A549 (cell line): ENCODE measurements at regions not wholly inside any gene's neighbourhood (a gene's known extent, or its start where the extent isn't known, plus 50 kb on each side); places are given as distances from the start of the nearest gene placed in this dataset.
"Not testable (repeated sequence)": the region's sequence is repeated elsewhere in the genome, so short reads cannot be mapped to it uniquely, and the experiment has no call there.

Experiments
- ATAC-seq, 2 experiments: fragments of 200-7000 bp in 1 of 2; fragments of >200 bp in 1 of 2; cut with Nextera tagmentation in 1 of 2; cut with Tn5 transposase in 1 of 2; 3 replicates each; pipeline versions ENCODE4 v1.8.0 to v1.9.1; 2018 to 2020; ENCODE audit warnings: mild to moderate bottlenecking in 1 of 2, moderate library complexity in 1 of 2
- CTCF ChIA-PET: fragments of 300-600 bp; sonication (Branson Sonifier 250); formaldehyde crosslinking; extraction: SDS; loops from one replicate; lab custom pipeline; 2021; ENCODE audit warnings: antibody characterized with exemption, inconsistent platforms; lab: Yijun Ruan, JAX
- POLR2A ChIA-PET: fragments of 350-600 bp; formaldehyde crosslinking; extraction: SDS; loops from one replicate; lab custom pipeline; 2021; ENCODE audit warnings: antibody characterized with exemption, inconsistent platforms; lab: Yijun Ruan, JAX
- DNase-seq, 2 experiments: peaks; one replicate each; pipeline versions ENCODE4 v3.0.0 to v3.0.0-alpha.2; 2011 to 2016; ENCODE audit warnings: low read depth in 1 of 2, low spot score in 1 of 2
- FAIRE-seq: peaks from 2 replicates; lab custom pipeline; 2011; peaks lifted over from hg19 to GRCh38; lab: Jason Lieb, UNC
- H3K27ac ChIP-seq, 2 experiments: fragments of >200 bp; sonication (Bioruptor Twin); formaldehyde crosslinking; 3 replicates each; pipeline ENCODE4 v1.5.1; 2016 to 2017
- H3K4me1 ChIP-seq: fragments of >200 bp; sonication (Bioruptor Twin); formaldehyde crosslinking; 3 replicates; pipeline ENCODE4 v1.6.1; 2016
- H3K4me2 ChIP-seq: fragments of >200 bp; sonication (Bioruptor Twin); formaldehyde crosslinking; 3 replicates; pipeline ENCODE4 v1.6.1; 2016
- H3K4me3 ChIP-seq: fragments of >200 bp; sonication (Bioruptor Twin); formaldehyde crosslinking; 3 replicates; pipeline ENCODE4 v1.5.1; 2016
- H3K9me3 ChIP-seq: fragments of >200 bp; sonication (Bioruptor Twin); formaldehyde crosslinking; 3 replicates; pipeline ENCODE4 v1.6.1; 2016
- BCL3 ChIP-seq: fragments of >200 bp; sonication (Bioruptor Twin); formaldehyde crosslinking; IDR thresholded peaks from 3 replicates; pipeline ENCODE4 v1.6.1; 2016
- BHLHE40 ChIP-seq: IDR thresholded peaks from 2 replicates; pipeline ENCODE4 v1.6.1; 2012; ENCODE audit warnings: low read depth, low read length, inconsistent platforms
- CBX8 ChIP-seq: fragments of 200-600 bp; sonication (generic); IDR thresholded peaks from 2 replicates; pipeline ENCODE4 v1.6.1; 2016
- CHD2 ChIP-seq: fragments of 150-350 bp; IDR thresholded peaks from 2 replicates; pipeline ENCODE4 v1.6.1; 2014; ENCODE audit warnings: low read length; ENCODE audit not compliant: partially characterized antibody
- CHD4 ChIP-seq: fragments of 200-600 bp; sonication (generic); IDR thresholded peaks from 2 replicates; pipeline ENCODE4 v1.6.1; 2016; ENCODE audit warnings: antibody characterized with exemption, mild to moderate bottlenecking, borderline replicate concordance
- EHF ChIP-seq: fragments of 250-450 bp; sonication (Bioruptor Pico); IDR thresholded peaks from 2 replicates; pipeline ENCODE4 v1.5.0; 2020; ENCODE audit warnings: mild to moderate bottlenecking
- ESRRA ChIP-seq: fragments of 150-350 bp; IDR thresholded peaks from 2 replicates; pipeline ENCODE4 v1.6.1; 2014; ENCODE audit warnings: mild to moderate bottlenecking, low read length, borderline replicate concordance
- FOSB ChIP-seq: fragments of 250-450 bp; sonication (Bioruptor Pico); IDR thresholded peaks from 2 replicates; pipeline ENCODE4 v1.5.0; 2020; ENCODE audit warnings: mild to moderate bottlenecking, moderate library complexity
- FOXS1 ChIP-seq: fragments of 250-450 bp; sonication (Bioruptor Pico); IDR thresholded peaks from 2 replicates; pipeline ENCODE4 v1.5.0; 2020; ENCODE audit warnings: mild to moderate bottlenecking, moderate library complexity
- GATA3 ChIP-seq: IDR thresholded peaks from 2 replicates; pipeline ENCODE4 v1.6.1; 2012; ENCODE audit warnings: borderline replicate concordance
- HEYL ChIP-seq: fragments of 250-450 bp; sonication (Bioruptor Pico); IDR thresholded peaks from 2 replicates; pipeline ENCODE4 v1.8.0; 2021; ENCODE audit warnings: mild to moderate bottlenecking, moderate library complexity
- MAX ChIP-seq: IDR thresholded peaks from 2 replicates; pipeline ENCODE4 v1.6.1; 2012
- NFE2L2 ChIP-seq: fragments of 150-350 bp; conservative IDR thresholded peaks from 2 replicates; pipeline ENCODE4 v1.6.1; 2014; ENCODE audit warnings: low read length
- NPAS2 ChIP-seq: fragments of 250-450 bp; sonication (Bioruptor Pico); IDR thresholded peaks from 2 replicates; pipeline ENCODE4 v1.8.0; 2022; ENCODE audit warnings: mild to moderate bottlenecking, moderate library complexity, borderline replicate concordance
- NR3C1 ChIP-seq: fragments of >200 bp; sonication (Bioruptor Twin); formaldehyde crosslinking; IDR thresholded peaks from 3 replicates; pipeline ENCODE4 v1.6.1; 2017
- RAD21 ChIP-seq, 2 experiments: fragments of >200 bp in 1 of 2; sonication (Bioruptor Twin) in 1 of 2; formaldehyde crosslinking in 1 of 2; IDR thresholded peaks in 1 of 2; conservative IDR thresholded peaks in 1 of 2; 2 replicates in 1 of 2; 3 replicates in 1 of 2; pipeline ENCODE4 v1.6.1; 2012 to 2018; ENCODE audit warnings: inconsistent platforms in 1 of 2
- REST ChIP-seq: fragments of 200-600 bp; sonication (generic); IDR thresholded peaks from 2 replicates; pipeline ENCODE4 v1.6.1; 2016; ENCODE audit warnings: antibody characterized with exemption, mild to moderate bottlenecking, moderate library complexity
- RFX5 ChIP-seq: fragments of 450-650 bp; IDR thresholded peaks from 2 replicates; pipeline ENCODE4 v1.7.1; 2014; ENCODE audit warnings: antibody characterized with exemption, mild to moderate bottlenecking, moderate library complexity
- SMC3 ChIP-seq: fragments of >200 bp; sonication (Bioruptor Twin); formaldehyde crosslinking; IDR thresholded peaks from 3 replicates; pipeline ENCODE4 v1.6.1; 2018; ENCODE audit warnings: inconsistent platforms
- TFCP2L1 ChIP-seq: fragments of 250-450 bp; sonication (Bioruptor Pico); IDR thresholded peaks from 2 replicates; pipeline ENCODE4 v1.5.0; 2021; ENCODE audit warnings: mild to moderate bottlenecking
- ZC3H11A ChIP-seq: fragments of 450-650 bp; IDR thresholded peaks from 2 replicates; pipeline ENCODE4 v1.6.1; 2014; ENCODE audit warnings: antibody characterized with exemption, mild to moderate bottlenecking
- WGBS: methylation state at CpG from one replicate; pipeline ENCODE4 v1.1.6; 2017; ENCODE audit errors: missing lambda C conversion rate; 5-methylcytosine and 5-hydroxymethylcytosine counted together

GRCh38 chr5:142235050-142235797, 89.6 kb downstream of the SPRY4 start:
- no peak overlapping the region for H3K4me2 ChIP-seq
- no peak for FAIRE-seq
- CTCF ChIA-PET = interaction anchor here (1.0 to 1.2 kb wide), 3 partner anchors 11 to 90 kb away, joined by 3 to 4 read pairs (median 3); partner anchors contain the start of gene SPRY4
- POLR2A ChIA-PET = no interaction called here
- H3K4me3 ChIP-seq = no peak overlapping the region
- H3K9me3 ChIP-seq = no peaks in the 10 kb centered on the region
- no peak overlapping the region for H3K27ac ChIP-seq
- no peak for TF ChIP-seq FOSB
- ATAC-seq = peak in 1 of 2 experiments; percentile 30; a peak in 1 of 6 replicates
- WGBS = 74% methylated on average over 10 of the region's 14 CpGs
- no peaks in the 10 kb centered on the region for H3K4me1 ChIP-seq
- no peak for DNase-seq

- DNase-seq (no peak), FAIRE-seq (no peak)
- H3K27ac ChIP-seq = no peak overlapping the region; a peak in 1 of 6 replicates
- H3K4me3 ChIP-seq = no peak overlapping the region
- no peaks in the 10 kb centered on the region for H3K4me1 ChIP-seq
- CTCF ChIA-PET = interaction anchor here (0.8 to 1.4 kb wide), 2 partner anchors 9 to 36 kb away, joined by 4 to 5 read pairs; no protein-coding TSS in a partner anchor
- POLR2A ChIA-PET = no interaction called here
- no peak for TF ChIP-seq ESRRA
- TF ChIP-seq ZC3H11A = no peak
- no peak for TF ChIP-seq HEYL (CRISPR knock-in tag)
- TF ChIP-seq CBX8 = no peak
- TF ChIP-seq EHF (CRISPR knock-in tag) = no peak
- TF ChIP-seq REST = no peak
- no peak for TF ChIP-seq FOXS1 (CRISPR knock-in tag)
- no peak for TF ChIP-seq RFX5
- TF ChIP-seq TFCP2L1 (CRISPR knock-in tag) = no peak
- TF ChIP-seq CHD2 = no peak
- TF ChIP-seq, all 56 proteins: peak for 0
- 71% methylated on average over 16 of the region's 16 CpGs for WGBS
- ATAC-seq = no peak
- H3K4me2 ChIP-seq = no peak overlapping the region
- H3K9me3 ChIP-seq = no peaks in the 10 kb centered on the region
Measured at GRCh38 chr5:142233083-142234032, 91.5 kb downstream of the SPRY4 start.

- CTCF ChIA-PET = interaction anchor here (1.2 kb wide), 1 partner anchor 79 kb away, joined by 3 read pairs; no protein-coding TSS in a partner anchor
- H3K4me2 ChIP-seq, FAIRE-seq, ATAC-seq, POLR2A ChIA-PET, H3K9me3 ChIP-seq, H3K4me3 ChIP-seq, H3K27ac ChIP-seq, DNase-seq, H3K4me1 ChIP-seq: not testable (repeated sequence)
- 69% methylated on average over 4 of the region's 4 CpGs for WGBS
Measured at GRCh38 chr5:142230949-142231348, 93.9 kb downstream of the SPRY4 start.

GRCh38 chr5:142225141-142225540, 99.7 kb downstream of the SPRY4 start:
- Histone ChIP-seq H3K4me1 (peaks cover 26% of the 10 kb centered on the region), H3K4me3 (no peak overlapping the region), H3K27ac (no peak overlapping the region), H3K9me3 (no peaks in the 10 kb centered on the region), H3K4me2 (no peak overlapping the region)
- no peak for FAIRE-seq
- CTCF ChIA-PET = no interaction called here
- TF ChIP-seq CHD4 (no peak), NR3C1 (no peak), FOSB (no peak), CHD2 (no peak), NPAS2 (CRISPR knock-in tag) (no peak), BHLHE40 (no peak), EHF (CRISPR knock-in tag) (no peak), BCL3 (no peak), RFX5 (no peak), GATA3 (no peak), NFE2L2 (no peak), MAX (no peak), SMC3 (no peak), RAD21 (conservative IDR thresholded peaks at IDR 0.05 in 1 of 2, IDR thresholded peaks at IDR 0.05 in 1 of 2) (no peak)
- DNase-seq = no peak
- WGBS = 93% methylated on average over 8 of the region's 8 CpGs
- ATAC-seq = no peak
- POLR2A ChIA-PET = no interaction called here
